Cardiac fibroblast (primary cell): ENCODE measurements at regions not wholly inside any gene's neighbourhood (a gene's known extent, or its start where the extent isn't known, plus 50 kb on each side); places are given as distances from the start of the nearest gene placed in this dataset.
A peak's percentile ranks its signal among the peaks of the same experiment; 100 is the strongest.

Experiments
- DNase-seq, 2 donors: peaks; one replicate each; pipeline versions ENCODE4 v3.0.0 to v3.0.0-alpha.2; 2010; ENCODE audit warnings: low read depth in 2 of 2
- H3K4me3 ChIP-seq, 2 donors: replicated peaks in 1 of 2; 1 replicate in 1 of 2; 2 replicates in 1 of 2; pipeline ENCODE4 v1.5.1; 2011; ENCODE audit warnings: low read depth in 2 of 2, low read length in 2 of 2, mild to moderate bottlenecking in 2 of 2, moderate library complexity in 1 of 2
- TF ChIP-seq, protein P1 (sequence below): IDR thresholded peaks from one replicate; pipeline ENCODE4 v1.5.1; 2011; ENCODE audit warnings: low read depth, mild to moderate bottlenecking, low read length, inconsistent platforms

DNA sequence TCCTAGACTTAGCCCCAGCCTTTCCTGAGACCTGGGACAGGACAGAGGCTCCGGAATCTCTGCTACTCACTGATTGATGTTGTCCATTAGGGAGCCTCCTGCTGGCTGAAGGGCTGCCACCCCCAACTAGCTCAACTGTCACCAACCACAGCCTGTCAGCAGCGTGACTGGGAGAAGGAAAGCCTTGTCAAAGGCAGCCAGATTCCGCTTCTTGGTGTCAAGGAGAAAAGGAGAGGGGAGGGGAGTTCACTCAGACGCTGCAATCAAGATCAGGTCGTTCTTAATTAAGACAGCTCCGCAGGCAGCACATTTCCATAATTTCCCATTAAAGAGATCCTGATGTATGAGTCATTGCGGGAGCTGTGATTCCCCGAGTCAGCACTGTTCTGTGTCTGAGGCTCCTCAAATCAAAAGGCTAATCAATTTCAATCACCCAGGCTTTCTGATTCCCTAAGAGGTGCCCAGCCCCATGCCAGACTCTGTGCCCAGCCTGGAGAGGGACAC lies 152.8 kb upstream of the ZBED5 start:
- H3K4me3 ChIP-seq, result no peak overlapping the region
- TF ChIP-seq, protein P1, sequence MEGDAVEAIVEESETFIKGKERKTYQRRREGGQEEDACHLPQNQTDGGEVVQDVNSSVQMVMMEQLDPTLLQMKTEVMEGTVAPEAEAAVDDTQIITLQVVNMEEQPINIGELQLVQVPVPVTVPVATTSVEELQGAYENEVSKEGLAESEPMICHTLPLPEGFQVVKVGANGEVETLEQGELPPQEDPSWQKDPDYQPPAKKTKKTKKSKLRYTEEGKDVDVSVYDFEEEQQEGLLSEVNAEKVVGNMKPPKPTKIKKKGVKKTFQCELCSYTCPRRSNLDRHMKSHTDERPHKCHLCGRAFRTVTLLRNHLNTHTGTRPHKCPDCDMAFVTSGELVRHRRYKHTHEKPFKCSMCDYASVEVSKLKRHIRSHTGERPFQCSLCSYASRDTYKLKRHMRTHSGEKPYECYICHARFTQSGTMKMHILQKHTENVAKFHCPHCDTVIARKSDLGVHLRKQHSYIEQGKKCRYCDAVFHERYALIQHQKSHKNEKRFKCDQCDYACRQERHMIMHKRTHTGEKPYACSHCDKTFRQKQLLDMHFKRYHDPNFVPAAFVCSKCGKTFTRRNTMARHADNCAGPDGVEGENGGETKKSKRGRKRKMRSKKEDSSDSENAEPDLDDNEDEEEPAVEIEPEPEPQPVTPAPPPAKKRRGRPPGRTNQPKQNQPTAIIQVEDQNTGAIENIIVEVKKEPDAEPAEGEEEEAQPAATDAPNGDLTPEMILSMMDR, result peak; percentile 13
- DNase-seq, result peak; percentile 18 to 25

- DNase-seq, result no peak
- TF ChIP-seq, protein P1, result no peak
- H3K4me3 ChIP-seq, result no peak overlapping the region
Measured at GRCh38 chr11:11009179-11009578, 151.3 kb upstream of the ZBED5 start.

- TF ChIP-seq, protein P1, result no peak
- H3K4me3 ChIP-seq, result no peak overlapping the region
- no peak for DNase-seq
Measured at GRCh38 chr11:11004069-11004468, 146.2 kb upstream of the ZBED5 start.

GRCh38 chr11:11003226-11003625 lies 145.4 kb upstream of the ZBED5 start:
- no peak overlapping the region for H3K4me3 ChIP-seq
- TF ChIP-seq, protein P1, result no peak
- DNase-seq, result no peak

- DNase-seq, result no peak
- TF ChIP-seq, protein P1, result no peak
- H3K4me3 ChIP-seq, result no peak overlapping the region
Measured at GRCh38 chr11:11000579-11001283, 142.9 kb upstream of the ZBED5 start.

GRCh38 chr11:10998674-10999073 lies 140.8 kb upstream of the ZBED5 start:
- TF ChIP-seq, protein P1, result no peak
- H3K4me3 ChIP-seq, result no peak overlapping the region
- DNase-seq, result no peak
